B cell (primary cell): ENCODE measurements at regions not wholly inside any gene's neighbourhood (a gene's known extent, or its start where the extent isn't known, plus 50 kb on each side); places are given as distances from the start of the nearest gene placed in this dataset.

Source experiments
- ATAC-seq: fragments of 200-7000 bp; cut with Tn5 transposase; one replicate; pipeline ENCODE4 v1.10.0; 2021; ENCODE audit warnings: low read depth, mild to moderate bottlenecking, moderate number of reproducible peaks, moderate library complexity
- CTCF ChIA-PET: fragments of 350-600 bp; sonication (Branson Sonifier 250); formaldehyde crosslinking; loops from one replicate; lab custom pipeline; 2021; ENCODE audit warnings: antibody characterized with exemption, inconsistent platforms; lab: Charles Lee
- POLR2A ChIA-PET: fragments of 350-600 bp; sonication (Branson Sonifier 250); formaldehyde crosslinking; loops from one replicate; lab custom pipeline; 2021; ENCODE audit warnings: antibody characterized with exemption; lab: Charles Lee
- DNase-seq: peaks from one replicate; pipeline ENCODE4 v3.0.0; 2013
- H2AFZ ChIP-seq: 2 replicates; pipeline ENCODE4 v1.6.1; 2012; ENCODE audit warnings: mild to moderate bottlenecking, low read depth, low read length; ENCODE audit not compliant: insufficient read depth, poor library complexity, severe bottlenecking
- H3K27ac ChIP-seq, 2 donors: 1 replicate in 1 of 2; 2 replicates in 1 of 2; pipeline ENCODE4 v1.5.1; 2012 to 2013; ENCODE audit warnings: low read length in 2 of 2, mild to moderate bottlenecking in 2 of 2, moderate library complexity in 1 of 2
- H3K27me3 ChIP-seq, 4 experiments: fragments of 200-600 bp in 1 of 4; sonication (generic) in 1 of 4; replicated peaks in 1 of 4; 1 replicate in 2 of 4; 2 replicates in 2 of 4; pipeline versions ENCODE4 v1.6.1 to v1.7.0; 2013 to 2016; ENCODE audit warnings: low read length in 3 of 4, mild to moderate bottlenecking in 2 of 4, mixed read lengths in 1 of 4, moderate library complexity in 1 of 4; ENCODE audit not compliant: insufficient read depth in 4 of 4, control insufficient read depth in 3 of 4; ENCODE audit errors: control extremely low read depth in 1 of 4
- H3K36me3 ChIP-seq, 2 experiments: replicated peaks in 1 of 2; 1 replicate in 1 of 2; 2 replicates in 1 of 2; pipeline versions ENCODE4 v1.6.1 to v1.7.1; 2013; ENCODE audit warnings: low read length in 1 of 2; ENCODE audit not compliant: insufficient read depth in 2 of 2, control insufficient read depth in 1 of 2; ENCODE audit errors: control extremely low read depth in 1 of 2, extremely low read depth in 1 of 2
- H3K4me1 ChIP-seq, 2 donors: fragments of 200-600 bp in 1 of 2; sonication (generic) in 1 of 2; 1 replicate in 1 of 2; 2 replicates in 1 of 2; pipeline versions ENCODE4 v1.5.1 to v1.6.1; 2013 to 2017; ENCODE audit warnings: low read length in 2 of 2; ENCODE audit not compliant: control insufficient read depth in 2 of 2, insufficient read depth in 2 of 2
- H3K4me2 ChIP-seq: replicated peaks from 2 replicates; pipeline ENCODE3; 2012; ENCODE audit warnings: mild to moderate bottlenecking, low read depth, low read length; ENCODE audit not compliant: poor library complexity, severe bottlenecking
- H3K4me3 ChIP-seq, 5 experiments: fragments of 200-600 bp in 1 of 5; sonication (generic) in 1 of 5; 1 replicate in 3 of 5; 2 replicates in 2 of 5; pipeline versions ENCODE4 v1.5.1 to v1.7.0; 2011 to 2016; ENCODE audit warnings: low read length in 4 of 5, mild to moderate bottlenecking in 4 of 5, low read depth in 2 of 5, control low read depth in 1 of 5, moderate library complexity in 1 of 5; ENCODE audit not compliant: insufficient read depth in 1 of 5; ENCODE audit errors: control extremely low read depth in 1 of 5, extremely low read depth in 1 of 5
- H3K79me2 ChIP-seq: fragments of 200-600 bp; sonication (generic); one replicate; pipeline ENCODE4 v1.6.0; 2016; ENCODE audit warnings: low read length; ENCODE audit not compliant: control insufficient read depth, insufficient read depth
- H3K9ac ChIP-seq: fragments of 200-600 bp; sonication (generic); 2 replicates; pipeline ENCODE4 v1.6.1; 2017; ENCODE audit warnings: mild to moderate bottlenecking, low read length, moderate library complexity
- H3K9me3 ChIP-seq, 3 donors: one replicate each; pipeline versions ENCODE4 v1.6.1 to v1.7.1; 2013; ENCODE audit warnings: low read length in 2 of 3; ENCODE audit not compliant: control insufficient read depth in 2 of 3, insufficient read depth in 1 of 3; ENCODE audit errors: control extremely low read depth in 1 of 3
- H4K20me1 ChIP-seq: 2 replicates; pipeline ENCODE4 v1.6.0; 2012; ENCODE audit warnings: mild to moderate bottlenecking, low read length; ENCODE audit not compliant: insufficient read depth, control insufficient read depth, poor library complexity, severe bottlenecking
- H3K27ac Mint-ChIP-seq: one replicate; pipeline ENCODE4 v1.8.0; 2021; ENCODE audit warnings: mixed read lengths
- H3K27me3 Mint-ChIP-seq: one replicate; pipeline ENCODE4 v1.8.0; 2021; ENCODE audit warnings: mixed read lengths
- H3K4me1 Mint-ChIP-seq: one replicate; pipeline ENCODE4 v1.8.0; 2021; ENCODE audit warnings: mixed read lengths
- H3K4me3 Mint-ChIP-seq: one replicate; pipeline ENCODE4 v1.8.0; 2021; ENCODE audit warnings: mixed read lengths
- H3K9me3 Mint-ChIP-seq: one replicate; pipeline ENCODE4 v1.8.0; 2022; ENCODE audit warnings: mixed read lengths; ENCODE audit not compliant: insufficient read depth
- EZH2 ChIP-seq: IDR thresholded peaks from 2 replicates; pipeline ENCODE4 v1.6.1; 2012; ENCODE audit warnings: borderline replicate concordance, low read depth, mild to moderate bottlenecking, moderate library complexity, low read length; ENCODE audit not compliant: insufficient read depth, poor library complexity, severe bottlenecking
- WGBS: methylation state at CpG from one replicate; pipeline ENCODE4 v1.1.5; 2013; ENCODE audit warnings: missing lambda C conversion rate; ENCODE audit not compliant: insufficient coverage; 5-methylcytosine and 5-hydroxymethylcytosine counted together
- intact Hi-C: fragments of 100-400 bp; cut with micrococcal nuclease; formaldehyde crosslinking; loops from one replicate; pipeline ENCODE4 v1.10.0; 2022
- TF ChIP-seq, protein P1 (sequence below): fragments of 200-600 bp; IDR thresholded peaks from one replicate; pipeline ENCODE4 v1.8.0; 2022; ENCODE audit warnings: antibody characterized with exemption, mild to moderate bottlenecking

DNA sequence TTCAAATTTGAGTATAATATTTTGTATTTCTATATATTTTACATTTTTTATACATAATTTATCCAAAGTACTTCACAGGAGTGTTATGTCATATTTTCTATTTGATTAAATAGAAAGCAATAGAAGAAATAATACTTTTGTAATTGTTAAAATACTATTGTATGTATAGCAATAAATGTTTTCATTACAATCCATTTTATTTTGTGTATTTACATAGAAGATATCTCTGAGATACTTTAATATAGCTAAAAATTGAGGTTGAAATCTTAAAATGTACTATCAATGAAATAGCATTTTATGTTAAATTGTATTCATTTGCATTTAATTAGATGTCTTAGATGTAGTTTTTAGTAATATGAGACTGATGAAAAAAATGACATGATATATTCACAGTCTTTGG lies 1109.6 kb upstream of the MIR17HG start:
- ChIA-PET POLR2A (no interaction called here), CTCF (interaction anchor here (0.9 kb wide), 1 partner anchor 49 kb away, joined by 3 read pairs; no protein-coding TSS in a partner anchor)
- no peak overlapping the region for H3K27ac Mint-ChIP-seq
- H3K4me3 ChIP-seq: no peak overlapping the region
- H3K36me3 ChIP-seq: no peaks in the 10 kb centered on the region
- H2AFZ ChIP-seq: no peak overlapping the region
- no peak overlapping the region for H3K4me2 ChIP-seq
- no peak overlapping the region for H3K4me3 Mint-ChIP-seq
- peaks cover 0 to 9% (median 1%) of the 10 kb centered on the region in 3 donors for H3K9me3 ChIP-seq
- ATAC-seq: no peak
- H3K9ac ChIP-seq: no peak overlapping the region
- H3K27me3 Mint-ChIP-seq: no peaks in the 10 kb centered on the region
- H3K4me1 Mint-ChIP-seq: no peaks in the 10 kb centered on the region
- no peaks in the 10 kb centered on the region for H3K4me1 ChIP-seq
- H4K20me1 ChIP-seq: no peaks in the 10 kb centered on the region
- H3K9me3 Mint-ChIP-seq: peaks cover 5% of the 10 kb centered on the region
- no peaks in the 10 kb centered on the region for H3K79me2 ChIP-seq
- no peak for TF ChIP-seq EZH2
- TF ChIP-seq, protein P1, sequence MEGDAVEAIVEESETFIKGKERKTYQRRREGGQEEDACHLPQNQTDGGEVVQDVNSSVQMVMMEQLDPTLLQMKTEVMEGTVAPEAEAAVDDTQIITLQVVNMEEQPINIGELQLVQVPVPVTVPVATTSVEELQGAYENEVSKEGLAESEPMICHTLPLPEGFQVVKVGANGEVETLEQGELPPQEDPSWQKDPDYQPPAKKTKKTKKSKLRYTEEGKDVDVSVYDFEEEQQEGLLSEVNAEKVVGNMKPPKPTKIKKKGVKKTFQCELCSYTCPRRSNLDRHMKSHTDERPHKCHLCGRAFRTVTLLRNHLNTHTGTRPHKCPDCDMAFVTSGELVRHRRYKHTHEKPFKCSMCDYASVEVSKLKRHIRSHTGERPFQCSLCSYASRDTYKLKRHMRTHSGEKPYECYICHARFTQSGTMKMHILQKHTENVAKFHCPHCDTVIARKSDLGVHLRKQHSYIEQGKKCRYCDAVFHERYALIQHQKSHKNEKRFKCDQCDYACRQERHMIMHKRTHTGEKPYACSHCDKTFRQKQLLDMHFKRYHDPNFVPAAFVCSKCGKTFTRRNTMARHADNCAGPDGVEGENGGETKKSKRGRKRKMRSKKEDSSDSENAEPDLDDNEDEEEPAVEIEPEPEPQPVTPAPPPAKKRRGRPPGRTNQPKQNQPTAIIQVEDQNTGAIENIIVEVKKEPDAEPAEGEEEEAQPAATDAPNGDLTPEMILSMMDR: no peak
- DNase-seq: no peak
- intact Hi-C loops: no loop called here
- H3K27ac ChIP-seq: no peak overlapping the region
- no peaks in the 10 kb centered on the region for H3K27me3 ChIP-seq

GRCh38 chr13:90238413-90238812 lies 1109.1 kb upstream of the MIR17HG start:
- POLR2A ChIA-PET: no interaction called here
- H2AFZ ChIP-seq: no peak overlapping the region
- 100% methylated on average over 1 of the region's 4 CpGs for WGBS

More at GRCh38 chr13:90238413-90238812, 1109.1 kb upstream of the MIR17HG start:
- no peaks in the 10 kb centered on the region for H3K4me1 Mint-ChIP-seq
- CTCF ChIA-PET: no interaction called here
- no peaks in the 10 kb centered on the region for H3K27me3 ChIP-seq
- no peak overlapping the region for H3K4me3 Mint-ChIP-seq
- H3K9me3 Mint-ChIP-seq: peaks cover 5% of the 10 kb centered on the region
- no peak overlapping the region for H3K27ac Mint-ChIP-seq
- DNase-seq (no peak), ATAC-seq (no peak)
- TF ChIP-seq EZH2: no peak
- TF ChIP-seq, protein P1: no peak
- H3K4me2 ChIP-seq: no peak overlapping the region
- H3K27me3 Mint-ChIP-seq: no peaks in the 10 kb centered on the region
- intact Hi-C loops: no loop called here
- H3K4me1 ChIP-seq: no peaks in the 10 kb centered on the region
- H3K27ac ChIP-seq: no peak overlapping the region
- H3K9ac ChIP-seq: no peak overlapping the region
- no peak overlapping the region for H3K4me3 ChIP-seq
- no peaks in the 10 kb centered on the region for H3K79me2 ChIP-seq
- no peaks in the 10 kb centered on the region for H4K20me1 ChIP-seq
- H3K36me3 ChIP-seq: no peaks in the 10 kb centered on the region
- peaks cover 0 to 8% (median 1%) of the 10 kb centered on the region in 3 donors for H3K9me3 ChIP-seq
